HG03442 (cell line): ENCODE measurements at regions not wholly inside any gene's neighbourhood (a gene's known extent, or its start where the extent isn't known, plus 50 kb on each side); places are given as distances from the start of the nearest gene placed in this dataset.

Experiments
- ATAC-seq: cut with Tn5 transposase; IDR thresholded peaks from one replicate; pipeline ENCODE4 v1.9.1; 2021; ENCODE audit warnings: mild to moderate bottlenecking, moderate library complexity; ENCODE audit not compliant: unreplicated experiment

DNA sequence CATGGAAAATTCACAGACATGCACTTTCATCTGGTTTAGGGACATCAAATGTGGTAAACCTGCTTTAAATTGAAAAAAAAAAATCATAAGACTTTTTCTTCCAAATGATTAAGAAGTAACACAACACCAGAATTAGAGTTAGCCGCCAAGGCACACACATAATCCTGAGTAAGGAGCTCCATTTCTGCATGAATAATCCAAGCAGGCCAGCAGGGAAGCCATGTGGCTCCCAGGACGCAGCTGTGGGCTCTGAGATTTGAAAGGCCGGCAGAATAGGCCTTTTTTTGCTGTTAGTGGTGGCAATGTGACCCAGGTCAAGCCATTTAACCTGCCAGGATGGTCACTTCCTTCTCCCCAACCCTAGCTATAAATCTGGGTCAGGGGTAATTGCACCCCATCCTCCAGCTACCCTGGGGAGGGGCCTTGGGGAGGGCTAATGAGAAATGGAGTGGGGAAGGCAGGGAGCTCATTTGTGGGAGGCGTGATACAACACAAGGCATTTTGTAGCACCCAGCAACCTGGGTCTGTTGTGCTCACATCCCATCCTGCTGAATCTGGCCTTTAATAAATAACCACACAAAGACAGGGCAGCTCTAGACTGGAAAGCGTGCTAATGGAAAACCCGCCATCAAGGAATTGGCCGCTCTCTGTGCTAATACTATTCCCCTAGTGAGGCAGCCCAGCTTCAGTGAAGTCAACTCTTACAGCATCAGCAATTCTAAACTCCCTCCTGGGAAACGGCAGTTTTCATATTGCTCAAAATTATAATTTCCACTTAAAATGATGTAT, 178.5 kb downstream of the RHOU start:
- no peak for ATAC-seq

DNA sequence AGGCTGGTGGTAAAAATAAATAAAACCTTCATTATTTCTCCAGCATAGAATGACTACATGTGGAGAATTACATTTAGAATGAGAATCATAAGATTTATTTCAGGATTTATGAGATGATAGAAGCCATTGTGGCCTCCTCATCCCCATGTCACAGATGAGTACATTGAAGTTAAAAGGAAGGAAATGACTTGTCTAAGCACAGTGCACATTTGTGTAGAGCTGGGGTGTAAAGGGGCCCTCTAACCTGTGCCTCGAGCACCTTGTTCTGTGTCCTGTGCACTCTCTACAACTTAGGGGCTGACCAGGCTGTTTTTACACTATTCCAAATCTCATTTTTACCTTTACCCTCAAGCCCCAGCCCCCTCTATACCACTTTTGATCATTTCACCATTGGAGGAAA, 179.4 kb downstream of the RHOU start:
- ATAC-seq, result no peak

DNA sequence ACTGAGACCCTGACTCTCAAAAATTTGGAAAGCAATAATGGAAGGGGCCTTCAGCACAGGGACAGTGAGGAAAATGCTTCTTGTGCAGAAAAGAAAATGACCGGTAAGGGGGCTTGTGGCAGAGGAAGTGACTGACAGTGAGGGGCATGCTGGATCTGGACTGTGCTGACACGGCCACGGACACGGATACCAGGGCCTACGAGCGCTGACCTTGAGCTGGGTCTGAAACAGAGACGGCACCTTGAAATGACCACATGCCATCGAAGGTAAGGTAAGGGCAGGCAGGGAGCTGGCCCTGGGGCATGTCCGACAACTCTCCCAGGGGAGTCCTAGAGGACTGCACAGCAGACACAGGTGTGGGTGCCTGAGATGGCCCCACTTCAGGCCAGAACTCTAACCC, 182.1 kb downstream of the RHOU start:
- ATAC-seq, result no peak

DNA sequence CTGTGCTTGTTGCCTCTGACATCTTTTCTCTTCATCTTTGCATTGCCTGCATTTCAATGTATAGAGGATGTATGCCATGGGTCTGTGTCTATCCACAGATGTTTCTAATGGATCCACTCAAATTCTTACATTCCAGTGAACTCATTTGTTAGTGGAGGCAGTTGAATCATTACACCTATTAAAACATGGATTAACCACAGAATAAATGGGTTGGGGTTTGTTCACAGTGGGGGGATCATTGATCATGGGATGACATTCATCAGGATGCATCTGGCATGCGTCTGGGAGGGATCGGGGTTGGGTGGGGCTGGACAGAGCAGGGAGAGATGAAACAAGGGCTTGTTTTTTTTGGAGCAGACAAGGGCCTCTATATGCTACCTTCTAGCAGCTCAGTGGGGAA, 182.5 kb downstream of the RHOU start:
- ATAC-seq, result no peak

DNA sequence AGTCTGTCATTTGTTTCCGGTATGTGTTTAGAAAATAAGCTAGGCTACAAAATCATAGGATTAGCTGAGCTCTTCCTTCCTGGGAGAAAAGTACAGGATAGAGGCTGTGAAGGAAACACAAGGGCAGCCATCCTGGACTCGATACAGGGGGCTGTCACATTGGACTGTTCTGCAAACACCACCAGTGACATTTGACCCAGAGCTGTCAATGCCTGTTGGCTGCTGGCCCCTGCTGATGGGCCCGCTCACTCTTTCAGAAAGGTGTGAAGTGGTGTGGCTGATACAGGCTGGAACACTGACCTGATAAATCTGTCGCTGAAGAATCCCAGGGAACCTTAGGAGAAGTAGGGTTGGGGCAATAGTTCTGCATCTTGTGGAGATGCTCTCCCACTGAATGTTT, 183.1 kb downstream of the RHOU start:
- no peak for ATAC-seq

DNA sequence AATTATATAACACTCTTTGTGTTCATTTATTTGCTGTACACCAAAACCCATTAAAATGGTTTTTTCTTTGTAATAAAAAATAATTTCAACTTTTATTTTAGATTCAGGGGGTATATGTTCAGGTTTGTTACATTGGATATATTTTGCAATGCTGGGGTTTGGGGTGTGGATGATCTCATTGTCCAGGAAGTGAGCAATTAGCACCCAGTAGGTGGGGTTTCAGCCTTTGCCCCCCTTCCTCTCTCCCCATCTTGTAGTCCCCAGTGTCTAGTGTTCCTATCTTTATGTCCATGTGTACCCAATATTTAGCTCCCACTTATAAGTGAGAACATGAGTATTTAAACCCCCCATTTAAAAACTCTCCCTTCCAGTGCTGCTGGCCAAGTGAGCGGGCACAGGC, 184.6 kb downstream of the RHOU start:
- no peak for ATAC-seq

DNA sequence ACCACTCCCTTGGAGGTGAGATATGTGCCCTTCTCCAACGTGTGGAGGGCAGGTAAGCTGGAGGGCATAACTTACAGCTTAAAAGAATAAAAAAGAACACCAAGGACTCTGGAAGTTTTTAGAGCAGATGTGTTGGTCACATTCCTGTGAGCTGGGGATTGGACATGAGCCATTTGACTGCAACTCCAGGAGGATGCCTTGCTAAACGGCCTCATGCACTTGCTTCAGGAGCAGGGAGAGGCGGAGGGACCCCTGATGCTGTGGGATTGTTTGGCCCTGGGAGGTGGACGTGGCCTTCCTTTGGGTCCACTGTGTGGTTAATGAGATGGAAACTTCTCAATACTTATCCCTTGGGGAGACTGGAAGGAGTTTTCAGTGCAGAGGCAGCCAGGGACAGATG, 185.6 kb downstream of the RHOU start:
- ATAC-seq, result no peak

DNA sequence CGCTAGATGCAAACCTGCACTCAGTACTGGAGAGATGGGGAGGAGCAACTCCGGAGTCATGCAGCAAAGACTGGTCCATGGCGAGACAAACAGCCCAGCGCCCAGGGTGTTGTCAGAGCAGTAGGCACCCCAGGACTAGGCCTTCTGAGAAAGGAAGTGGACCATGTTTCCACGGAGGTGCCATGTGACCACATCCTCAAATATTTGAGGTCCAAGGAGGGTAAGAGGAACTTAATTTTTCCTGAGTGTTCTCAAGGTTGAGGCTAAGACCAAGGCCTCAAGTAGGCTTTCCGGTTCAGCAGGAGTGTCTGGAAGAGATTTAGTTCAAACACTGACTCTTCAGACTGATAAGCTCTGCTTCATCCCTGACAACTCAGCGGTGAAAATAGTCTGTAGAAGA, 186.2 kb downstream of the RHOU start:
- ATAC-seq, result no peak

DNA sequence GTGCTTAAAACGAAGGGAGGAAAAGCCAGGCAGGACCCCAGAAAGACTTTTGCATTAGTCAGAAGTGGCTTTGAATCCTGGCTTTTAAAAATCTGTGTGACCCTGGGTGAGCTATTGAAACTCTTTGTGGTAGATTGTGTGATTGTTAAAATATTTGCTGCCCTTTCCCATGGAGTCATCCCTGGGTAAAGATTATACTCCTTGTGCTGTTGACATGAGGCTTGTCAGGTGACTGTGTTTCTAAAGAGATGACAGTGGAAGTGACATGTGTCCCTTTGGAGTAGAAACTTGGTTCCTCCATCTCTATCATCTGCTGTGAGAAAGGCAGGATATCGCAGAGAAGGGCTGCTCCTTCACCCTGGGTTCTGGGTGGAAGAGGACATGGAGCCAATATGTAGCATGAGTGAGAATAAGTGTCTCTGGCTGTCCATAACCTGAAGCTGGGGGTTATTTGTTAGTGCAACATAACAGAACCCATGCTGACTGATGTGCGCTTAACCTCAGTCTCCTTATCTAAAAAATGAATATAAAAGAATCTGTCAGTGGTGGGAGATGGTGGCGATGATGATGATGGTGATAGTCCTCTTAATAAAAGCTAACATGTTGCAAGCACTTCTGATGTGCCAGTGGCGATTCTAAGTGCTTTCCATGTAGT, 187.6 kb downstream of the RHOU start:
- ATAC-seq, result no peak

DNA sequence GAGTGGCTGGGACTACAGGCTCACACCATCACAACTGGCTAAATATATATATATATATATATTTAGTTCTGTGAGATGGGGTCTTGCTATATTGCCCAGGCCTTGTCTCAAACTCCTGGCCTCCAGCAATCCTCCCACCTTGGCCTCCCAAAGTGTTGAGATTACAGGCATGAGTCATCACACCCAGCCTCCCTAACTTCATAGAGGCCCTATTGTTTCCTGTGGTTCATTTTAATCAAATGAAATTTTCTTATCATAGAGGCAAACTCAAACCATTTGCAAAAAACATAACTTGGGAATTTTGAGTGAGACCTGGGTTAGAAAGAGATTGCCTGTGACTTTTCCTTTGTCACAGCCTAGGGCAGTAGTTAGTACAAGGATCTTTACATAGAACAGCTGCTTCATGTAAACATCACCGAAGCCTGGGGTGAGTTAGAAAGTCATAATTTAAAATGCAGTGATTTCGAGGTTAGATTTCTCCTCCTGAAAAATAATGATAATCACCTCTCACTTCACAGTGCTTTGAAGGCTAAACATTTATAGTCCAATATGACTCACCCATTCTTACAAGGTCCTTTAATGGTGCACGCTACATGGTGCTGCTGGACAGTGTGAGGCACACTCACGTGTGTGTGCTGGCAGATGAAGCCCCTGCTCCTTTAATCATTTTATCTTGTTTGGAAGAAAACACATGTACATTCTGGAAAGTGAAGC, 188.9 kb downstream of the RHOU start:
- ATAC-seq, result no peak

DNA sequence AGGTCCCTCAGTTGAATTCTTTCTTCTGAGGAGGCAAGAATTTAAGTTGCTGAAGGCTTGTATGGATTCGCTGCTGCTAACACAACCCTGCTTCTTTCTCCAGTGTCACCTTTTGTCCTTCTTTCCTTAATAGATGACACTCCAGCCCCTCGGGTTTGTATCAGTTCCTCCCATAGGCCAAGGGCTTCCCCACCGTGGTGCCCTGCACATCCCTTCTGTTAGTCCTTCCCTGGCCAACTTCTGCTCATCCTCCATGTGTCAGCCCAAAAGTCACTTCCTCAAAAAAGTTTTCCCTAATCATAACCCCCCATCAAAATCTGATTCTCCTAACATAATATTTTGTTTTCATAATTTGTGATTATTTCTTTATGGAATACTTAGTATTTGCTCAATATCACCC, 190.4 kb downstream of the RHOU start:
- no peak for ATAC-seq

DNA sequence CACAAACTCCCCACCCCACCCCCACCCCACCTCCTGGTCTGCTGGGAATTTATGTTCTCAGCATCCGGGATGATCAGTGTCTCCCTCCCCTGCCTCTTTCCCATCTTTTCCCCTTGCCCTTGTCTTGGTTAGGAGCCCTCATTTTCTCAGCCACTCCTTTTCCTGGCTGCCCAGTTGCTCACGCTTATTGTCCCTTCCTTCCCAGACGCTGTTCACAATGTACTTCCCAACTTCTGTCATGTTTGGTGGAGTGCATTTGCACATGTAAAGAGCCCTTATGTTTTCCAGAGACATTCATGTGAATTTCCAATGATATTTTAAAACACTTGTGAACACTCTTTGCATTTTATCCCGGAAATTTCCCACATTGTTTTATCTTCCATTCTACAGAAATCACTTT, 192.1 kb downstream of the RHOU start:
- no peak for ATAC-seq

DNA sequence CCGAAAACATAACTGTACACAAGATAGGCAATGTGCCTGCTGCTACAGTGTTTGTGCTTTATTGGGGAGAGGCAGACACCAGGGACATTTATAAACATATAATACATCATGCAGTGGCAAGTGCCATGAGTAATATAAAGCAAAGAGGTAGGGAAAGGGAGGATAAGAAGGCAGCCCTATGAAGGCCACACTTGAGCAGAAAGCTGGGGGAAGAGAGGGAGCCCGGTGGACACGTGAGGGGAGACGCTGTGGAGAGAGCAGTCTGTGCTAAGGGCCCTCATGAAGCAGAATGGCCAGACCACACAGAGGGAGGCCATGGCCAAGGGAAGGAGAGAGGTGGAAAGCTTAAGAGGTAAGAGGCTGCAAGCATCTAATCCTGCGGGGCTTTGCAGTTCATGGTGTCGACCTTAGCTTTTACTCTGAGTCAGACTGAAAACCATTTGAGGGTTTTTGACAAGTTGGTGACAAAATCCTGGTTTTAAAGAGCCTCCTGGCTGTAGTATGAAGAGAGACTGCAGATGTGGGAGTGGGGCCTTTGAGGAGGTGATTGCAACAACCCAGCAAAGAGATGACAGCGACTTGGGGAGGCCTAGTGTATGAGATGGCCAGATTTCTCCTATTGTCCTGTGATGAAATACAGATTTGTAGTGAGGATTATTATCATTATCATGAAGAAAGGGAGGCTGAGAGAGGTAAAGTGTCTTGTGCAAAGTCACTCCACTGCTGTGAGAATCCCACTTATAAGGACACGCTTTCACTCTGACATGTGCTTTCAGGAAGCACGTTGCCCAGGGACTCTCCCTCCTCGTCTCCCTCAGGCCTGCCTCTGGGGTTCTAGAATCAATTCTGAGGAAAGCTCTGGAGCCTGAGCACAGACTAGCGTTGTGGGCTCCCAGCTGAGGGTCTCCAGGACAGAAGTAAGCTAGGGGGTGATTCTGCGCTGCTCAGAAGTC, 192.9 kb downstream of the RHOU start:
- no peak for ATAC-seq

DNA sequence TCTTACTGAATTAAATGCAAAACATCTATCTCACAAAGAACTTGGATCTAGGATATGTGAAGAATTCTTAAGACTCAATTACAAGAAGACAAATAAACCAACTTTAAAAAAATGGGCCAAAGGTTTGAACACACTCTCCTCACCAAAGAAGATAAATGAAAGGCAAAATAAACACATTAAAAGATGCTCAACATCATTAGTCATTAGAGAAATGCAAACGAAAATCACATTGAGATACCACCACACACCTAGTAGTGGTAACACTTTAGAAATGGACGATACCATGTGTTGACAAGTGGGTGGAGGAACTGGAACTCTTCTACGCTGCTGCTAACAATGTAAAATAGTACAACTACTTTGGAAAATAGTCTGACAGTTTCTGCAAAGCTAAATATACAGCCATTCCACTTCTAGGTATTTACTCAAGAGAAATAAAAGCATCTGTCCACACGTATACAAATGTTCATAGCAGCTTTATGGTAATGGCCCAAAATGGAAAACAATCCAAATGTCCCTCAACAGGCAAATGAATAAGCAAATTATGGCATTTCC, 194.3 kb downstream of the RHOU start:
- no peak for ATAC-seq

DNA sequence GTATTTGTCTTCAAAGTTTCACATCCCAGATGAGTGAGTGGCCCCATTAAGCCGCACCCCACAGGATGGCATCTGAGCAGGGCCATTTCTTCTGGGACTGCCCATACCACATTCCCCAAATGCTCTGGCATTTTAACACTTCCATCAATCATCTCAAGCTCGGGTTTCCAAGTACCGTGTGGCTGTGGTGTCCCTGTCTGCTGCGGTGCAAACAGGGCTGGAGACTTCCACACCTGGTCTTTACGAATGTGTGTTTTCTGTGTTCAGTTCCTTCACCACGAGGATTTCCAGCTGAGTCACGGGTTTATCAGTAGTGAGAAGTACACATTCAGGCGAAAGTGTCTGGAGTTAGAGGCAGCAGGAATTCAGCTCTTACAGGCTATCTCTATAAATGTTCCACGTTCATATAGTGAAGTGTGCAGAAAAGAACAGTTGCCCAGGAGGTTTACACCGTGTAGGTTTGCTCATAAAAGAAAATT, 195.2 kb downstream of the RHOU start:
- no peak for ATAC-seq

DNA sequence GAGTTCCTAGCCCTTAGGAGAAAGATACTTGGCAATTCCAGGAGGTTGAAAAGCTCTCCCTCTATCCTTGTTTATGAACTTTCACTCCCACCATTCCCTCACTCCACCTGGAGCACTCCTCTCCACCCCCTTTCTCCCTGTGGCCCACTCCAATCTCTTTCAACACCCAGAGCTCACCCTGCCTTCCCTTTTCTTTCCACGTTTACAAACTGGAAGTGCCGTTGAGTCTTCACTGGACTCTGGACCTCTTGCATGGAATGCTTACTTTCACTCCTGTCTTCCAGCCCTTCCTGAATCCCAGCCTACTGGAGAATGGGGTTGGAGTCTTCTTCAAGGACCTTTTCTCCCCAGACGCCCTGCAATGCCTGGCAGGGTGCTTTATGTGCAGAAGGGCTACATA, 198.5 kb downstream of the RHOU start:
- ATAC-seq, result no peak

DNA sequence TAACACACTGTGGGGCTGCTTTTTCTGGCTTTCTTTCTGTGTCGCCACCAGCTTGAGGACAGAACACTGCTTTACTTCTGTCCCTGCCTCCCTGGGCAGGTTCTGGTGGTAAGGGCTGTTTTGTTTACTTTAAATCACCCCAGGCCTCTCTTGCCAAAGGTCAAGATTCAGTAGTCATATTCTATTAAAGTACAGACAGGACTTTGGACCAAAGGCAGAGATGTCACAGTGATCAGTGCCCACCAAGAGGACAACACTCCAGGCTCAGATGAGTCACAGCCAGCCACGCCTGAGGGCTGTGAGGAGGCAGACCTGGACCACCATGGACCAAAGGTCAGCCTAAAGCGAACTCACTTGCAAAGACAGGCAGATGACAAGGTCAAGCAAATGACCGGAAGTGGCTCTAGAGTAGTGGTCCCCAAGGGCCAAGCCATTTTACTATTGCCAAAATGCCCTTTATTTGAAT, 200.0 kb downstream of the RHOU start:
- no peak for ATAC-seq

DNA sequence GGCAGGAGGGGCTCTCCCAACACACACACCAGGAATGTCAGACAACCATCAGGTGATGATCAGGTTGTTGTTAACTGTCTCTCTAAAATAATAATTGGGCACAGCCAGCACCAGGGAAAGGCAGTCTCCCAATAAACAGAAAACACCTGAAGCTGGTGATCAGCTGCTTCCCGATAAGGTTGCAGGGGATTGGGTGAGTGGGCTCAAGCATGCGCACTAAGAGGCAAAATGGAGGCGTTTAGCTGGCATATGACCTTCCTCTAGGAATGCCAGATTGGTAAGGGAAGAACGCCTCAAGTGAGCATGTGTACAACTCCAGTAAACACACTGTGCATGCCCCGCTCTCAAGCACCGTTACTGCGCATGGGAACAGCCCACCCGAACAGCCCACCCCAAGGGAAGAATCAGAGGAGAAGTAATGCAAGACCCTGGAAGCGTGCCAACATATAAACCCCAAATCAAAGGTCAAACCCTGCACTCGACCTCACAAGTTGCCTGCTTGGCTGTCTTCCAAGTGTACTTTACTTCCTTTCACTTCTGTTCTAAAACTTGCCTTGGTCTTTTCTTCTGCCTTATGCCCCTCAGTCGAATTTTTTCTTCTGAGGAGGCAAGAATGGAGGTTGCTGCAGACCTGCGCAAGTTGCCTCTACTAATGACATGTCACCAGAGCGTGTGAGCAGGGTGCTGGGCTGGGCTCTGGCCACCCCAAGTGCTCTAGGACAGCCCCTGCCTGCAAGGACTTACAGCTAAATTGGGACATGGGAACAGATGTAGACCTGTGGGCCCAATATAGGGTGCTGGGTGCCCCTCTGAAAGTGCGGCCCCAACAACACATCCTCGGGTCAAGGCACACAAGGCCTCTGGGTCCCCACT, 200.8 kb downstream of the RHOU start:
- ATAC-seq, result no peak

DNA sequence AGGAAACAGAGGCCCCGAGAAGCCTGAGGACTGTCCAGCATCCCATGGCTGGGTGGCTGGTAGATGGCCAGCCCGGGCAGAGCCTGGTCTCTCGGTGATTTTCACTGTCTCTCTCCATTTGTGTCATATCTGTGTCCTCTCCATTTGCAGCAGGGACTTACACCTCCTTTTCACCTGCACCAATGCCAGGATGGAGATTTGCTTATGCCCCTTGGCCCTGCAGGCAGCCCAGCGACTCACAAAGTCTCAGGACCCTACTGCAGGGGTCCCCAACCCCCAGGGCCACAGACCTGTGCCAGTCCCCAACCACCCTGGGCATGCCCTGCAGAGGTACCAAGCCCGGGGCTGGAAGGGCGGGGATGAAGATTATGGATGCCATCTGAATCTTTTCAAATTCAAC, 201.6 kb downstream of the RHOU start:
- ATAC-seq, result no peak
